ENCODE measurements at regions not wholly inside any gene's neighbourhood (a gene's known extent, or its start where the extent isn't known, plus 50 kb on each side); places are given as distances from the start of the nearest gene placed in this dataset.

GRCh38 chr5:68771732-68772131, 322.1 kb upstream of the SLC30A5 start:
- no peaks in the 10 kb centered on the region for H3K27me3 ChIP-seq (replicated peaks; ENCODE audit: insufficient read depth, low read depth, low read length, poor library complexity)
- ChIA-PET POLR2A (ENCODE audit: low non-redundant PET) (no interaction called here), CTCF (no interaction called here)
- no peak for DNase-seq (ENCODE audit: low spot score)
- H3K9me3 ChIP-seq (ENCODE audit: low read depth, low read length, poor library complexity, severe bottlenecking) = no peaks in the 10 kb centered on the region
- intact Hi-C loops (cut with micrococcal nuclease; ENCODE audit: unreplicated experiment) = no loop called here
- no peak overlapping the region for H3K27ac ChIP-seq (ENCODE audit: low read depth, low read length, poor library complexity, severe bottlenecking)
- H3K4me1 ChIP-seq (ENCODE audit: insufficient read depth, low read length, poor library complexity, severe bottlenecking) = no peaks in the 10 kb centered on the region
- no peak for TF ChIP-seq EZH2 (IDR thresholded peaks at IDR 0.05; ENCODE audit: borderline replicate concordance, low read depth, low read length, poor library complexity, severe bottlenecking)
- no TSS peak for BruUV-seq (replicated peaks)
- H3K36me3 ChIP-seq (ENCODE audit: insufficient read depth, low read length, poor library complexity, severe bottlenecking) = no peaks in the 10 kb centered on the region
- H3K4me3 ChIP-seq (ENCODE audit: low read depth, low read length, poor library complexity, severe bottlenecking) = no peak overlapping the region

- TF ChIP-seq EZH2 (IDR thresholded peaks at IDR 0.05; ENCODE audit: borderline replicate concordance, low read depth, low read length, poor library complexity, severe bottlenecking) (no peak), CTCF (conservative IDR thresholded peaks at IDR 0.05; ENCODE audit: low read depth, low read length) (no peak)
- no peaks in the 10 kb centered on the region for H3K4me1 ChIP-seq (ENCODE audit: insufficient read depth, low read length, poor library complexity, severe bottlenecking)
- intact Hi-C loops (cut with micrococcal nuclease; ENCODE audit: unreplicated experiment) = no loop called here
- DNase-seq (ENCODE audit: low spot score) = no peak
- H3K27ac ChIP-seq (ENCODE audit: low read depth, low read length, poor library complexity, severe bottlenecking) = no peak overlapping the region
- H3K9me3 ChIP-seq (ENCODE audit: low read depth, low read length, poor library complexity, severe bottlenecking) = no peaks in the 10 kb centered on the region
- CTCF ChIA-PET = no interaction called here
- no peaks in the 10 kb centered on the region for H3K36me3 ChIP-seq (ENCODE audit: insufficient read depth, low read length, poor library complexity, severe bottlenecking)
- no peak overlapping the region for H3K4me3 ChIP-seq (ENCODE audit: low read depth, low read length, poor library complexity, severe bottlenecking)
- H3K27me3 ChIP-seq (replicated peaks; ENCODE audit: insufficient read depth, low read depth, low read length, poor library complexity) = no peaks in the 10 kb centered on the region
- POLR2A ChIA-PET (ENCODE audit: low non-redundant PET) = no interaction called here
- no TSS peak for BruUV-seq (replicated peaks)
These were observed 317.4 kb upstream of the SLC30A5 start for GRCh38 chr5:68776381-68776780.

GRCh38 chr5:68777135-68777534, 316.7 kb upstream of the SLC30A5 start:
- Histone ChIP-seq H3K27ac (ENCODE audit: low read depth, low read length, poor library complexity, severe bottlenecking) (no peak overlapping the region), H3K9me3 (ENCODE audit: low read depth, low read length, poor library complexity, severe bottlenecking) (no peaks in the 10 kb centered on the region), H3K4me3 (ENCODE audit: low read depth, low read length, poor library complexity, severe bottlenecking) (no peak overlapping the region), H3K27me3 (replicated peaks; ENCODE audit: insufficient read depth, low read depth, low read length, poor library complexity) (no peaks in the 10 kb centered on the region), H3K36me3 (ENCODE audit: insufficient read depth, low read length, poor library complexity, severe bottlenecking) (no peaks in the 10 kb centered on the region), H3K4me1 (ENCODE audit: insufficient read depth, low read length, poor library complexity, severe bottlenecking) (no peaks in the 10 kb centered on the region)
- ChIA-PET POLR2A (ENCODE audit: low non-redundant PET) (no interaction called here), CTCF (no interaction called here)
- TF ChIP-seq CTCF (conservative IDR thresholded peaks at IDR 0.05; ENCODE audit: low read depth, low read length) = no peak
- no TSS peak for BruUV-seq (replicated peaks)
- intact Hi-C loops (cut with micrococcal nuclease; ENCODE audit: unreplicated experiment) = no loop called here
- DNase-seq (ENCODE audit: low spot score) = no peak

GRCh38 chr5:68778484-68778883, 315.3 kb upstream of the SLC30A5 start:
- Histone ChIP-seq H3K4me1 (ENCODE audit: insufficient read depth, low read length, poor library complexity, severe bottlenecking) (no peaks in the 10 kb centered on the region), H3K27ac (ENCODE audit: low read depth, low read length, poor library complexity, severe bottlenecking) (no peak overlapping the region), H3K36me3 (ENCODE audit: insufficient read depth, low read length, poor library complexity, severe bottlenecking) (no peaks in the 10 kb centered on the region), H3K9me3 (ENCODE audit: low read depth, low read length, poor library complexity, severe bottlenecking) (no peaks in the 10 kb centered on the region), H3K27me3 (replicated peaks; ENCODE audit: insufficient read depth, low read depth, low read length, poor library complexity) (no peaks in the 10 kb centered on the region), H3K4me3 (ENCODE audit: low read depth, low read length, poor library complexity, severe bottlenecking) (no peak overlapping the region)
- BruUV-seq (replicated peaks) = no TSS peak
- ChIA-PET POLR2A (ENCODE audit: low non-redundant PET) (no interaction called here), CTCF (no interaction called here)
- intact Hi-C loops (cut with micrococcal nuclease; ENCODE audit: unreplicated experiment) = no loop called here
- DNase-seq (ENCODE audit: low spot score) = no peak
- TF ChIP-seq CTCF (conservative IDR thresholded peaks at IDR 0.05; ENCODE audit: low read depth, low read length) (no peak), EZH2 (IDR thresholded peaks at IDR 0.05; ENCODE audit: borderline replicate concordance, low read depth, low read length, poor library complexity, severe bottlenecking) (no peak)

All from A673 (cell line).